ENCODE measurements at regions not wholly inside any gene's neighbourhood (a gene's known extent, or its start where the extent isn't known, plus 50 kb on each side); places are given as distances from the start of the nearest gene placed in this dataset.

- Histone ChIP-seq H3K27ac (ENCODE audit: insufficient read depth, low read depth, low read length) (no peak overlapping the region), H3K4me3 (replicated peaks in 1 of 3; ENCODE audit: insufficient read depth in 1 of 3, low read depth in 1 of 3, low read length in 3 of 3) (no peak overlapping the region), H4K20me1 (replicated peaks; ENCODE audit: control insufficient read depth, extremely low read depth, insufficient read depth, low read length) (no peaks in the 10 kb centered on the region), H3K9ac (replicated peaks; ENCODE audit: extremely low read depth, insufficient read depth, low read length) (no peak overlapping the region), H2AFZ (ENCODE audit: low read depth, low read length) (no peak overlapping the region), H3K79me2 (ENCODE audit: control insufficient read depth, insufficient read depth, low read length) (no peaks in the 10 kb centered on the region), H3K9me1 (replicated peaks; ENCODE audit: control insufficient read depth, extremely low read depth, insufficient read depth, low read length) (no peaks in the 10 kb centered on the region), H3K4me2 (ENCODE audit: insufficient read depth, low read length) (no peak overlapping the region), H3K4me1 (ENCODE audit: control insufficient read depth, extremely low read depth, insufficient read depth, low read length) (no peaks in the 10 kb centered on the region), H3K27me3 (ENCODE audit: control insufficient read depth in 2 of 2, insufficient read depth in 2 of 2, low read length in 2 of 2) (no peaks in the 10 kb centered on the region), H3K36me3 (ENCODE audit: control insufficient read depth in 2 of 2, extremely low read depth in 1 of 2, insufficient read depth in 2 of 2, low read length in 2 of 2) (no peaks in the 10 kb centered on the region), H3K9me3 (replicated peaks; ENCODE audit: control insufficient read depth, insufficient read depth, low read length) (no peaks in the 10 kb centered on the region)
- BruUV-seq (replicated peaks): no TSS peak
- TF ChIP-seq EZH2 (IDR thresholded peaks at IDR 0.05; ENCODE audit: borderline replicate concordance, low read depth, low read length, severe bottlenecking) (no peak), CTCF (IDR thresholded peaks at IDR 0.05; ENCODE audit: extremely low read depth in 1 of 2, insufficient read depth in 1 of 2, low read depth in 1 of 2, low read length in 2 of 2) (no peak), MYC (IDR thresholded peaks at IDR 0.05; ENCODE audit: low read depth, low read length) (no peak), GATA2 (IDR thresholded peaks at IDR 0.05; ENCODE audit: insufficient read depth, insufficient read length, low read depth, low read length) (no peak), MAX (IDR thresholded peaks at IDR 0.05; ENCODE audit: insufficient read depth, insufficient read length) (no peak), POLR2A (IDR thresholded peaks at IDR 0.05; ENCODE audit: low read depth, low read length) (no peak), JUN (IDR thresholded peaks at IDR 0.05; ENCODE audit: borderline replicate concordance, insufficient read depth, insufficient read length, low read depth) (no peak), POLR2AphosphoS5 (IDR thresholded peaks at IDR 0.05; ENCODE audit: insufficient read depth, low read depth, low read length) (no peak), FOS (IDR thresholded peaks at IDR 0.05; ENCODE audit: borderline replicate concordance, insufficient read depth, low read length) (no peak)
- intact Hi-C loops (cut with micrococcal nuclease): no loop called here
- POLR2A ChIA-PET: no interaction called here
- FAIRE-seq (no peak), DNase-seq (ENCODE audit: low read depth, low spot score) (no peak)
- CTCF ChIA-PET: no interaction called here
- dilution Hi-C loops (cut with MboI; ENCODE audit: extremely low pct_ligation_motif_present, low sequenced_read_pairs): no loop called here
These were observed 199.2 kb downstream of the ACTL7B start for GRCh38 chr9:108656566-108656965.

Measured in endothelial cell of umbilical vein (primary cell).